ENCODE measurements at regions not wholly inside any gene's neighbourhood (a gene's known extent, or its start where the extent isn't known, plus 50 kb on each side); places are given as distances from the start of the nearest gene placed in this dataset.

DNA sequence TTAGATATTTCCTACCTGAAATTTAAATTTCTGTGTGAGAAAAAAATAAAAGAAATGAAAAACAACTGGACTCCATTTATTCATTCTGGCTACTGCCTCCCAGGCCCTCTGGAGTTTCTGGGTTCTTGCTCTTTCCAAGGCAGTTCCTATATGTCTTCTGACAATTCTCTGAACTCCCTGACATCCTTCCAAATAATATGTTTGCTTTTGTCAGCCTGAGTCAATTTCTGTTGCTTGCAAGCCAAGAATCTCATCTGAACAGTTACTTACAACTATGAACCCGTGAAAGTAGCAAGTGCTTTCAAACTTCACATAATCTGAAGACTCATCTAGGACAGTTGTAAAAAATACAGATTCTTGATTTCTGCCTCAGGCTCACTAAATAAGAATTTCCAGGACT lies 216.7 kb upstream of the NPVF start:
- TF ChIP-seq, protein P1, sequence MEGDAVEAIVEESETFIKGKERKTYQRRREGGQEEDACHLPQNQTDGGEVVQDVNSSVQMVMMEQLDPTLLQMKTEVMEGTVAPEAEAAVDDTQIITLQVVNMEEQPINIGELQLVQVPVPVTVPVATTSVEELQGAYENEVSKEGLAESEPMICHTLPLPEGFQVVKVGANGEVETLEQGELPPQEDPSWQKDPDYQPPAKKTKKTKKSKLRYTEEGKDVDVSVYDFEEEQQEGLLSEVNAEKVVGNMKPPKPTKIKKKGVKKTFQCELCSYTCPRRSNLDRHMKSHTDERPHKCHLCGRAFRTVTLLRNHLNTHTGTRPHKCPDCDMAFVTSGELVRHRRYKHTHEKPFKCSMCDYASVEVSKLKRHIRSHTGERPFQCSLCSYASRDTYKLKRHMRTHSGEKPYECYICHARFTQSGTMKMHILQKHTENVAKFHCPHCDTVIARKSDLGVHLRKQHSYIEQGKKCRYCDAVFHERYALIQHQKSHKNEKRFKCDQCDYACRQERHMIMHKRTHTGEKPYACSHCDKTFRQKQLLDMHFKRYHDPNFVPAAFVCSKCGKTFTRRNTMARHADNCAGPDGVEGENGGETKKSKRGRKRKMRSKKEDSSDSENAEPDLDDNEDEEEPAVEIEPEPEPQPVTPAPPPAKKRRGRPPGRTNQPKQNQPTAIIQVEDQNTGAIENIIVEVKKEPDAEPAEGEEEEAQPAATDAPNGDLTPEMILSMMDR (IDR thresholded peaks at IDR 0.05; ENCODE audit: insufficient read depth, low read depth, low read length) = no peak
- TF ChIP-seq EZH2 (IDR thresholded peaks at IDR 0.05; ENCODE audit: insufficient read depth, low read length) = no peak
- DNase-seq (ENCODE audit: low read depth) = no peak
- Histone ChIP-seq H3K9ac (ENCODE audit: low read length) (no peak overlapping the region), H2AFZ (ENCODE audit: low read depth, low read length) (no peak overlapping the region), H4K20me1 (ENCODE audit: insufficient read depth, low read length) (no peaks in the 10 kb centered on the region), H3K4me2 (ENCODE audit: low read length) (no peak overlapping the region), H3K27me3 (ENCODE audit: insufficient read depth, low read length) (no peaks in the 10 kb centered on the region), H3K27ac (ENCODE audit: low read depth, low read length) (no peak overlapping the region), H3K79me2 (ENCODE audit: insufficient read depth, low read length) (no peaks in the 10 kb centered on the region), H3K4me3 (ENCODE audit: insufficient read depth, low read depth, low read length) (no peak overlapping the region), H3K4me1 (ENCODE audit: insufficient read depth, low read length) (no peaks in the 10 kb centered on the region), H3K9me3 (ENCODE audit: insufficient read depth, low read depth, low read length) (no peaks in the 10 kb centered on the region), H3K36me3 (ENCODE audit: insufficient read depth, low read length) (no peaks in the 10 kb centered on the region)
- Mint-ChIP-seq H3K36me3 (ENCODE audit: low read depth, unreplicated experiment) (peaks cover 1% of the 10 kb centered on the region), H3K27ac (ENCODE audit: unreplicated experiment) (no peak overlapping the region), H3K4me3 (ENCODE audit: unreplicated experiment) (no peak overlapping the region), H3K4me1 (ENCODE audit: low read depth, unreplicated experiment) (no peaks in the 10 kb centered on the region), H3K9me3 (ENCODE audit: unreplicated experiment) (peaks cover 27% of the 10 kb centered on the region), H3K27me3 (ENCODE audit: low read depth, unreplicated experiment) (no peaks in the 10 kb centered on the region)
- FAIRE-seq = no peak

DNA sequence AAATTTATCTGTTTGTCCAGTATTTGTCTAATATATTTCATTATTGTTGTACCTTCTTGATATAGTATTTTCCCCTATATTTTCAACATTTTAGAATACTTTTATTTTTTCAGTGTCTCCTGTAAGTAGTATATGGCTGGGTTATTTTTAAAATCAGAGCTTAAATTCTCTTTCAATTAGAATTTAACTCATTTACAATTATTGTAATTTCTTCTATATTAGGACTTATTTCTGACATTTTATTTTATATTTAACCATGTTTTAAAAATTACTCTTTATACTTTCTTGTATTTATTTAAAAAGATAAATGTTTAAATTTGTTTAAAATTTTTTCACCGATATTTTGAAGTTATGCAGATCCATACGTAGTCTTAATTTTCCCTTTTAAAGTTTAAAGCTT lies 220.0 kb upstream of the NPVF start:
- no peak overlapping the region for H3K4me3 ChIP-seq (ENCODE audit: insufficient read depth, low read depth, low read length)
- no peak for TF ChIP-seq EZH2 (IDR thresholded peaks at IDR 0.05; ENCODE audit: insufficient read depth, low read length)
- TF ChIP-seq, protein P1 (IDR thresholded peaks at IDR 0.05; ENCODE audit: insufficient read depth, low read depth, low read length) = no peak
- no peak overlapping the region for H3K9ac ChIP-seq (ENCODE audit: low read length)
- no peaks in the 10 kb centered on the region for H4K20me1 ChIP-seq (ENCODE audit: insufficient read depth, low read length)
- H3K27me3 ChIP-seq (ENCODE audit: insufficient read depth, low read length) = no peaks in the 10 kb centered on the region
- H3K36me3 ChIP-seq (ENCODE audit: insufficient read depth, low read length) = no peaks in the 10 kb centered on the region
- DNase-seq (ENCODE audit: low read depth) (no peak), FAIRE-seq (no peak)
- H3K27ac ChIP-seq (ENCODE audit: low read depth, low read length) = no peak overlapping the region
- H3K27ac Mint-ChIP-seq (ENCODE audit: unreplicated experiment) = no peak overlapping the region
- no peaks in the 10 kb centered on the region for H3K9me3 ChIP-seq (ENCODE audit: insufficient read depth, low read depth, low read length)
- peaks cover under 1% of the 10 kb centered on the region for H3K9me3 Mint-ChIP-seq (ENCODE audit: unreplicated experiment)
- H3K4me1 Mint-ChIP-seq (ENCODE audit: low read depth, unreplicated experiment) = no peaks in the 10 kb centered on the region
- peaks cover 6% of the 10 kb centered on the region for H3K27me3 Mint-ChIP-seq (ENCODE audit: low read depth, unreplicated experiment)
- H3K4me1 ChIP-seq (ENCODE audit: insufficient read depth, low read length) = no peaks in the 10 kb centered on the region
- H3K36me3 Mint-ChIP-seq (ENCODE audit: low read depth, unreplicated experiment) = no peaks in the 10 kb centered on the region
- H3K4me2 ChIP-seq (ENCODE audit: low read length) = no peak overlapping the region
- no peak overlapping the region for H2AFZ ChIP-seq (ENCODE audit: low read depth, low read length)
- H3K79me2 ChIP-seq (ENCODE audit: insufficient read depth, low read length) = no peaks in the 10 kb centered on the region
- no peak overlapping the region for H3K4me3 Mint-ChIP-seq (ENCODE audit: unreplicated experiment)

DNA sequence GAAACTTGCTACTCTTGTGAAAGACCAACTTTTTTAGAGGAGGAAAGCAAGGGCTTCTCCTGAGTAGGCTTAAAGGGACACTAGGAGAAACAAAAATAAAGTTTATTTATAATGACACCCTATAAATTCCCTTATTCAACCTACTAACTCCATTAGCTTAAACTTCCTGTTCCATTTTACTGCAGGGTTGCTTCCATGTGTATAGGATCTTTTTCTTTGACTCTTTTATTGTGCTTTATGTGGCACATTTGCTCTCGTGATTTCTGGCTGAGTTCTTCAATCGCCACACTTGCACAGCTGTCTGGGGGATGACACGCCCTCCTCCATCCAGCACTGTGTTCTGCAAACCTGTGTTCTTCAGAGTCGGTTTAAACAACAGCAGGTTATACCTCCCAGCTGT lies 225.7 kb upstream of the NPVF start:
- H3K4me2 ChIP-seq (ENCODE audit: low read length) = no peak overlapping the region
- DNase-seq (ENCODE audit: low read depth) = no peak
- no peaks in the 10 kb centered on the region for H4K20me1 ChIP-seq (ENCODE audit: insufficient read depth, low read length)
- no peak overlapping the region for H3K4me3 Mint-ChIP-seq (ENCODE audit: unreplicated experiment)
- no peaks in the 10 kb centered on the region for H3K9me3 ChIP-seq (ENCODE audit: insufficient read depth, low read depth, low read length)
- no peak overlapping the region for H3K27ac ChIP-seq (ENCODE audit: low read depth, low read length)
- H3K4me1 ChIP-seq (ENCODE audit: insufficient read depth, low read length) = no peaks in the 10 kb centered on the region
- H3K9me3 Mint-ChIP-seq (ENCODE audit: unreplicated experiment) = no peaks in the 10 kb centered on the region
- no peak for FAIRE-seq
- H3K27me3 Mint-ChIP-seq (ENCODE audit: low read depth, unreplicated experiment) = peaks cover 21% of the 10 kb centered on the region
- TF ChIP-seq EZH2 (IDR thresholded peaks at IDR 0.05; ENCODE audit: insufficient read depth, low read length) = no peak
- TF ChIP-seq, protein P1 (IDR thresholded peaks at IDR 0.05; ENCODE audit: insufficient read depth, low read depth, low read length) = no peak
- H3K9ac ChIP-seq (ENCODE audit: low read length) = no peak overlapping the region
- H3K36me3 ChIP-seq (ENCODE audit: insufficient read depth, low read length) = no peaks in the 10 kb centered on the region
- no peaks in the 10 kb centered on the region for H3K79me2 ChIP-seq (ENCODE audit: insufficient read depth, low read length)
- H3K4me3 ChIP-seq (ENCODE audit: insufficient read depth, low read depth, low read length) = no peak overlapping the region
- H2AFZ ChIP-seq (ENCODE audit: low read depth, low read length) = no peak overlapping the region
- H3K27ac Mint-ChIP-seq (ENCODE audit: unreplicated experiment) = no peak overlapping the region
- no peaks in the 10 kb centered on the region for H3K4me1 Mint-ChIP-seq (ENCODE audit: low read depth, unreplicated experiment)
- H3K27me3 ChIP-seq (ENCODE audit: insufficient read depth, low read length) = no peaks in the 10 kb centered on the region
- H3K36me3 Mint-ChIP-seq (ENCODE audit: low read depth, unreplicated experiment) = no peaks in the 10 kb centered on the region

Data from astrocyte (in vitro differentiated cells and primary cell).